ENCODE measurements at regions not wholly inside any gene's neighbourhood (a gene's known extent, or its start where the extent isn't known, plus 50 kb on each side); places are given as distances from the start of the nearest gene placed in this dataset.

GRCh38 chrX:151081016-151081415 lies 95.4 kb upstream of the GPR50 start:
- Histone ChIP-seq H3K4me1 (ENCODE audit: insufficient read depth, low read length) (no peaks in the 10 kb centered on the region), H3K9ac (ENCODE audit: low read length) (no peak overlapping the region), H3K4me3 (ENCODE audit: low read length) (no peak overlapping the region), H3K27me3 (ENCODE audit: low read length) (no peaks in the 10 kb centered on the region), H3K9me3 (ENCODE audit: low read length) (no peaks in the 10 kb centered on the region), H3K36me3 (ENCODE audit: low read depth, low read length) (no peaks in the 10 kb centered on the region), H4K20me1 (ENCODE audit: low read length) (no peaks in the 10 kb centered on the region), H3F3A (ENCODE audit: low read length, unreplicated experiment) (no peaks in the 10 kb centered on the region), H2AFZ (ENCODE audit: low read length) (no peak overlapping the region), H3K4me2 (ENCODE audit: low read length) (no peak overlapping the region), H3K79me2 (ENCODE audit: low read length) (no peaks in the 10 kb centered on the region), H3K27ac (ENCODE audit: low read length) (no peak overlapping the region), H3K9me2 (replicated peaks; ENCODE audit: low read length) (no peaks in the 10 kb centered on the region)
- intact Hi-C loops (cut with micrococcal nuclease) = no loop called here
- ChIA-PET CTCF (interaction anchor here (2.4 kb wide), 1 partner anchor 309 kb away, joined by 14 read pairs; no protein-coding TSS in a partner anchor), POLR2A (ENCODE audit: unreplicated experiment) (no interaction called here)
- BruUV-seq (replicated peaks) = no TSS peak
- DNase-seq (no peak), ATAC-seq (no peak)
- no peak for TF ChIP-seq CTCF (conservative IDR thresholded peaks at IDR 0.05; ENCODE audit: low read depth, low read length)
- TF ChIP-seq EZH2phosphoT487 (IDR thresholded peaks at IDR 0.05; ENCODE audit: borderline replicate concordance, low read length) = no peak
- no peak for TF ChIP-seq EZH2 (IDR thresholded peaks at IDR 0.05; ENCODE audit: low read length, unreplicated experiment)

- ATAC-seq = peak; percentile 95
- H3K27me3 ChIP-seq (ENCODE audit: low read length) = peaks cover 8% of the 10 kb centered on the region; the same call in 1 of the 2 replicates
- no peaks in the 10 kb centered on the region for H3K9me3 ChIP-seq (ENCODE audit: low read length)
- H3K4me1 ChIP-seq (ENCODE audit: insufficient read depth, low read length) = no peaks in the 10 kb centered on the region
- no peaks in the 10 kb centered on the region for H3K9me2 ChIP-seq (replicated peaks; ENCODE audit: low read length)
- BruUV-seq (replicated peaks) = no TSS peak
- POLR2A ChIA-PET (ENCODE audit: unreplicated experiment) = no interaction called here
- H3K9ac ChIP-seq (ENCODE audit: low read length) = no peak overlapping the region
- no peaks in the 10 kb centered on the region for H4K20me1 ChIP-seq (ENCODE audit: low read length)
- no peak overlapping the region for H3K4me3 ChIP-seq (ENCODE audit: low read length)
- CTCF ChIA-PET = interaction anchor here (2.4 kb wide), 1 partner anchor 310 kb away, joined by 14 read pairs; no protein-coding TSS in a partner anchor
- peak; percentile 66 for DNase-seq
- H3K27ac ChIP-seq (ENCODE audit: low read length) = no peak overlapping the region
- no peaks in the 10 kb centered on the region for H3K36me3 ChIP-seq (ENCODE audit: low read depth, low read length)
- H3F3A ChIP-seq (ENCODE audit: low read length, unreplicated experiment) = no peaks in the 10 kb centered on the region
- H2AFZ ChIP-seq (ENCODE audit: low read length) = peak overlapping the region; percentile 79
- peak overlapping the region; percentile 75 for H3K4me2 ChIP-seq (ENCODE audit: low read length)
- TF ChIP-seq EZH2phosphoT487 (IDR thresholded peaks at IDR 0.05; ENCODE audit: borderline replicate concordance, low read length) = no peak
- peak; percentile 83 for TF ChIP-seq CTCF (conservative IDR thresholded peaks at IDR 0.05; ENCODE audit: low read depth, low read length)
- intact Hi-C loops (cut with micrococcal nuclease) = loop anchor here (1.0 kb wide), 1 partner anchor 310 kb away; no protein-coding TSS in a partner anchor
- H3K79me2 ChIP-seq (ENCODE audit: low read length) = no peaks in the 10 kb centered on the region
These were observed 94.1 kb upstream of the GPR50 start for GRCh38 chrX:151082077-151082948.

GRCh38 chrX:151084454-151084853 lies 91.9 kb upstream of the GPR50 start:
- Histone ChIP-seq H4K20me1 (ENCODE audit: low read length) (no peaks in the 10 kb centered on the region), H3K27ac (ENCODE audit: low read length) (no peak overlapping the region), H3K79me2 (ENCODE audit: low read length) (no peaks in the 10 kb centered on the region), H2AFZ (ENCODE audit: low read length) (no peak overlapping the region), H3K27me3 (ENCODE audit: low read length) (peaks cover 24% of the 10 kb centered on the region; the same call in 1 of the 2 replicates), H3K9me2 (replicated peaks; ENCODE audit: low read length) (no peaks in the 10 kb centered on the region), H3K4me3 (ENCODE audit: low read length) (no peak overlapping the region), H3K4me1 (ENCODE audit: insufficient read depth, low read length) (no peaks in the 10 kb centered on the region), H3K36me3 (ENCODE audit: low read depth, low read length) (no peaks in the 10 kb centered on the region), H3K9ac (ENCODE audit: low read length) (no peak overlapping the region), H3K9me3 (ENCODE audit: low read length) (no peaks in the 10 kb centered on the region), H3K4me2 (ENCODE audit: low read length) (no peak overlapping the region), H3F3A (ENCODE audit: low read length, unreplicated experiment) (no peaks in the 10 kb centered on the region)
- intact Hi-C loops (cut with micrococcal nuclease) = no loop called here
- no peak for DNase-seq
- ChIA-PET POLR2A (ENCODE audit: unreplicated experiment) (no interaction called here), CTCF (no interaction called here)
- BruUV-seq (replicated peaks) = no TSS peak
- TF ChIP-seq EZH2phosphoT487 (IDR thresholded peaks at IDR 0.05; ENCODE audit: borderline replicate concordance, low read length) (no peak), CTCF (conservative IDR thresholded peaks at IDR 0.05; ENCODE audit: low read depth, low read length) (no peak)
- no peak for ATAC-seq
